HG03159 (cell line): ENCODE measurements at regions not wholly inside any gene's neighbourhood (a gene's known extent, or its start where the extent isn't known, plus 50 kb on each side); places are given as distances from the start of the nearest gene placed in this dataset.

Experiments
- ATAC-seq: cut with Tn5 transposase; IDR thresholded peaks from one replicate; pipeline ENCODE4 v1.9.1; 2021; ENCODE audit warnings: mild to moderate bottlenecking, moderate library complexity; ENCODE audit not compliant: unreplicated experiment

GRCh38 chr1:70874818-70875217, 172.8 kb downstream of the PTGER3 start:
- no peak for ATAC-seq

DNA sequence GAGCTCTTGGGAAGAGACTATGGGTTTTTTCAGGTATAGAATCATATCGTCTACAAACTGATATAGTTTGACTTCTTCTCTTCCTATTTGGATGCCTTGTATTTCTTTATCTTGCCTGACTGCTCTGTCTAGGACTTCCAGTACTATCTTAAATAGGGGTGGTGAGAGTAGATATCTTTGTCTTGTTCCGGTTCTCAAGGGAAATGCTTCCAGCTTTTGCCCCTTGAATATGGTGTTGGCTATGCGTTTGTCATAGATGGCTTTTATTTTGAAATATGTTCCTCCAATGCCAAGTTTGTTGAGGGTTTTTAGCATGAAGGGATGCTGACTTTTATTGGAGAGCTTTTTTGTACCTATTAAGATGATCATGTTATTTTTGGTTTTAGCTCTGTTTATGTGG, 170.3 kb downstream of the PTGER3 start:
- ATAC-seq = no peak

- no peak for ATAC-seq
These were observed 159.7 kb downstream of the PTGER3 start for GRCh38 chr1:70887936-70888335.

DNA sequence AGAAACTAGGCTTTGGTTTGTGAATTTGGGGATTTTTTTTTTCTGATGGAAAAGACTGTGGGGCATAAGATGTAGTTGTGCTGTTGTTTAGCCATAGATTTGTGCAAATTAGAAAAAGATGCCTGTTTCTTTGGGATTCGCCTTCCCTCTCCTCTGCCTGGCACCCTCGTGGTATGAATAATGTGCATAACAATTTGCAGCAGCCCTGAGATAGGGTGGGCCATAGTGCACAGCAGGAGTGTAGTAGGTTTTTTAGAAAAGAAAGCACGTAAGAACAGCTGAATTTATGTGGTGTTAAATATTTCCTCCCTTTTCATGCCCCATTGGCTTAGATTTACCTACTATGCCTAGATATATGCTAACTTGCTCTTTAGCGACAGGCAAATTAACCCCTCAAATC, 158.9 kb downstream of the PTGER3 start:
- ATAC-seq = no peak

DNA sequence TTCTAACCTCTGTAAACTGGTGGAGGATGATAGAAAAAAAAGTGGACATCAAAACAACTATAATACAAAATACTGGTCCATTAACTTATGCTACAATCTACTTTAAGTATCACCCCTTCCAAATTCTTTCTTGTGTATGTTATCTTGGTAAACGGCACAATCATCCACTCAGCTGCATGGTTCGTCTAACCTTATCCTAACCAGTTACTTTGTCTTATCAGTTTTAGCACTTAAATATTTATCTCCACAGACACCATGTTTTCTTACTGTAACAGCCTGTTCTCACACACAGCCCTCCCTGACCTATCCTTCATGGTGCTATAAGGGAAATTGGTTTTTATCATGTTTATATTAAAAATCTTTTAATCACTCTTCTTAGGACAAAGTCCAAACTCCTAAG, 157.2 kb downstream of the PTGER3 start:
- ATAC-seq = no peak

DNA sequence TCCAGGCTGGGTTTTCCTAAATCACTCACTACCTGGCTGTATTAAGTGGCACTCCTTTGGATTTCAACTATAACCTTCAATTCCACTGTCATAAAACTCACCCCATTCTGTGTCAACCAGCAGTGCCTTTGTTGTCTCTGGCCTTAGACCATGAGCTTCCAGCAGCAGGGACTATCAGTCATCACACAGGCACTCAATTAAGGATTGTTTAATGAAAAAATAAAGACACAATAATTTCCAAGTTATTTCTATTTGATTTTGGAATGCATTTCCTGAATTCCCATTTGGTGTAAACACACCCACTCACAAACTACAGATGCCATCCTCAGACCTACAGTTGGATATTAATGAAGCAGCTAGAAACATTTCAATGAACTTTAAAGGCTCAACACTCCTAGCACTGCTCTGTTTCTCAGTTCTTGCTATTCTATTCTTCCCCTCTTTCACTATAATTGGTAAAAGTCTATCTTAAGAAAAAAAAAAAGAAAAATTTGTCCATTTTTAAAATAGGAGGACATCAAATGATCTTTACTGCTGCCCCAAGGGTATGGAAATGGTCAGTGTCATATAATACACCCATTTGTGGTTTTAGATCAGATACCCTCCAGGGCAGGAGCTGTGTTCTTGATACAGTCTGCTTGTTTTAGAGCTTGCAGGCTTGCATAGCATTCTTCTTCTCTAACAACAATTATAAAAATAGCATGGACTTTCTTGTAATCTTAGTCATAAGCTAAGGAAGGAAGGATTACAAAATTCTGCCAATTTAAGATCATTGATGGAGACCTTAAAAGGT, 156.4 kb downstream of the PTGER3 start:
- ATAC-seq = no peak

DNA sequence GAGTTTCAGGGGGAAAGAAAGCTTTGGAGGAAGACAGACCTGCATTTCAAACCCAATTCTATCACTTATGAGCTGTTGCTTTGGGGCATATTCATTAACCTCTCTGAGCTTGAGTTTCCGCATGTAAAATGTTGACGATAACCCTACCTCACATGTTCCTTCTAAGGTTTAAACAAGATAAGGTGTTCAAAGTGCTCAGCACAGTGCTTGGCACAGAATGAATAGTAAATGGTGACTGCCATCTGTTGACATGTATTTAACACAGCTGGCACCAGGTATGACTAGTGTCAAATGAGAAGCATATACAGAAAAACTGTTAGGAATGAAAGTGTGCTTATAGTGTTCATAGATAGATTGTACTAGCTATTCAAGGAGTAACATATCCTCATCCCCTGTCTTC, 155.5 kb downstream of the PTGER3 start:
- no peak for ATAC-seq

DNA sequence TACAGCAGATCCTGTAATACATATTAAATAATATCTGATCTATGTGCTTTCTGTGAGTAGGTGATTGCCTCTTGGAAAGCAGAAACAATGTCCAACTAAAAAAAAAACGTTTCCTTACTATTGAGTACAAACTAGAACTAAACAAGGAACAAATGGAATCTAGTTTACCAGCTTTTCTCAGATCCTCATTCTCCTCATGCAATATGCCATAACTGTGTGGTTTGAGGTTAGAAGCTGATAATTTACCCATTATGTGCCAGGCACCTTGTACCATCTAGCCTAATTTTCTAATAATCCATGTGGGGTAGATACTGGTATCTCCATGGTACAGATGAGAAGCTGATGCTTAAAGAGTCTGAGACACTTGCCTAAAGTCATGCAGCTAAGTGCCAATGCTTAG, 154.7 kb downstream of the PTGER3 start:
- ATAC-seq = no peak

DNA sequence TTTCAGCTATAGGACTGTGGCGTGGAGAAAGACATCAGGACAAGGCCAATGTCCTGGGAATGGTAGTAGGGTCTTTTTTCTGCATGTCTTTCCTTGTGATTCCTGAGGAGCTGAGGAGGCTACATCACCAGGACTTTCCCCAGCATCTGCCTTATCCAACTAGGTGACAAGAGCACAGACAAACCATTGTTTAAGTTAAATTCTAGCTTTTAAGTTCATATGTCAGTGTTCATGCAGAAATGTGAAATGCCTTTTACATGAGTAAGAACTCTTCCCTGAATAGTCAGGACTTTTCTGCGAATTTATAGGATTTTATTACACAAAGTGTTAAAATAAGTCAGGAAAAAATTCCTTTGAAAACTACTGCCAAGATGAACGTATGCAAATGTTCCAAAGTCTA, 154.2 kb downstream of the PTGER3 start:
- no peak for ATAC-seq

DNA sequence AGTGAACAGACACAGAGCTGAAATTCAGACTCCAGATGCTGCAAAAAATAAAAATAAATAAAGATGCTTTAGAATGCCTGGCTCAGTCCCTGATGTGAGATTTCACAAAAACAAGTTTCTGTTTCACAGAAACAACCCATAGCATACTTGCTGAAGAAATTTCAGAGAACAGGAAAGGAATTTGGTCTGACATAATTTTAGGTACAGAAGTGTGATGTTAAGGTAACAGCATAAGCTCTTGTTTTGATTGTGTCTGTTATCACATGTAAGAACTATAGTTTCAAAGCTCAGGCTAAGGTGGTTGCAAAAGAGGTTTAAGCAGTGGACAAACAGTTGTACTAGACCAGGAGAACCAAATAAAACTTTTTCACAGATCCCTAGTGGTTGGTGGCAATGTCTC, 152.1 kb downstream of the PTGER3 start:
- ATAC-seq = no peak

GRCh38 chr1:70896224-70896623, 151.4 kb downstream of the PTGER3 start:
- no peak for ATAC-seq

- no peak for ATAC-seq
These were observed 150.3 kb downstream of the PTGER3 start for GRCh38 chr1:70897273-70897672.

- ATAC-seq = no peak
These were observed 147.9 kb downstream of the PTGER3 start for GRCh38 chr1:70899735-70900134.

DNA sequence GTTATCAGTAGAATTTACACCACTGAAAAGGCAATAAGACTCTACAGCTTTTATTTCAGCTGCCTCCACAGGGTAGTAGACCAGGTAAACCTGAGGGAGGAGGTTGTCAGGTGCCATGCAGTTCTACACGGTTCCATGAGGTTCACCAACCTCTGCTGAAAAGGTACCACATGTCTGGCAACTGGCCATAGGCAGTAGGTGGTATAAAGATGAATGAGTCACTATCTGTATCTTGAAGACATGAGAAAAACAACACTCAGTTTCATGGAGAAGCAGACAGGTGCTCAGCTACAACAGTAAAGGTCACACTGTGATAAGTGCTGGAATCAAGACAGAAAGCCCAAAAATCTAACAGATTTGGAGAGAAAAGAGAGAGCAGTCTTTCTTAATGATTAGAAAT, 145.4 kb downstream of the PTGER3 start:
- no peak for ATAC-seq

DNA sequence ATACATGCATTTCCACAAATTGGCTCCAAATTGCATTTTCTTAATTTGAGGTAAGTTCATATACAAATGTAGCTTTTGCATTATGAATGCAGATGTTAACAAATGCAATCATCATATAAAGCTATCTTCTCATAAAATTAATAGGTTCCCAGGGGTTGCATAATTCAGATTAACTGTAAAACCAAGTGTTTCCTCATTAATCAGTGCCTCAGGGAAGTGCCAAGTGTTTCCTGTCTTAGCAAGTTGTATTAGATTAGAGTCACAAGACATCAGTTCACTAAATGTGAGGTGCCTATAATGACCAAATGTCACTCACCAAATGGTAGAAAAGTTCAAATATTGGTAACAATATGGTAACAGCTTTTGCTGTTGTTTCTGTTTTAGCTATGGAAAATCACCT, 140.8 kb downstream of the PTGER3 start:
- ATAC-seq = no peak

GRCh38 chr1:70907563-70908310, 139.9 kb downstream of the PTGER3 start:
- ATAC-seq = no peak

DNA sequence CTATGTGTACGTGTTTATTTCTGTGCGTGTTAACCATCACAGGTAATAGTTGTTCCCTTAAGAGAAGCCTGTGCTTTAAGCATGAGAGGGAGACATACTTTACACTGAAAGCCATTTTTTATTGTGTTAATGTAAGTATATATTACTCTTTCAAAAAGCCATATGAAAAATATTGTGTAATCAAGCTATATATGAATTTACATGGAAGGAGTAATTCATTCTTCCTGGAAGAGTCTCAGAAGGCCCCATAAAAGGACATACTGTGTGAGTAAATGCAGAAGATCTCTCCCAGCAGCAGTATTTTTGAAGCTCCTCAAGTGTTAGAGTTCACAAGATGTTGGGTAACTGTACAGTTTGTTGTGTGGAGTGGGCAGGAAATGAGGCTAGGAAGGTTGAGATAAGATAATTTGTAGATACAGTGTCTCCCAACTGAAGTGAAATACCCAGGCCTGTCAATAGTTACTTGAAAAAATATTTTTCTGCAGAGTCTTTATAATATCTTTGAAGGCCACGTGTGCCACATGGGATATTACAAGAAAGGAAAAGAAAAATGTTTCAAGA, 138.3 kb downstream of the PTGER3 start:
- no peak for ATAC-seq

DNA sequence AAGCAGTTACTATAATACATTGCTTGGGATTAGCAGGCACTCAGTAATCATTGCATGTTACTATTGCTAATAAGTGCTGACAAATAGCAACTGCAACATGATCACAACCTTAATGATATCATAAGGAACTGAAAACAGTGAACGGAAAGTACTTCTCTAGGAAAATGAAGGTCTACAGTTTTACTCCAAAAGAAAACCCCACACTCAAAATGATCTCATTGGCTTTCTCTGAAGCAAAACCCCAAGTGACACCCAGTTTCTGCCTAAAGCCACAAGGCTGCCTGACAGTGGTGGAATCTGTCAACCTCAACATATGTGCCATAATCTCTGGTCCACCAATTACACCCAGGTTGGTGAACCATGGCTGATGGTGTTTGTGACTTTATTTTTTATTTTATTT, 137.6 kb downstream of the PTGER3 start:
- peak; percentile 84 for ATAC-seq

DNA sequence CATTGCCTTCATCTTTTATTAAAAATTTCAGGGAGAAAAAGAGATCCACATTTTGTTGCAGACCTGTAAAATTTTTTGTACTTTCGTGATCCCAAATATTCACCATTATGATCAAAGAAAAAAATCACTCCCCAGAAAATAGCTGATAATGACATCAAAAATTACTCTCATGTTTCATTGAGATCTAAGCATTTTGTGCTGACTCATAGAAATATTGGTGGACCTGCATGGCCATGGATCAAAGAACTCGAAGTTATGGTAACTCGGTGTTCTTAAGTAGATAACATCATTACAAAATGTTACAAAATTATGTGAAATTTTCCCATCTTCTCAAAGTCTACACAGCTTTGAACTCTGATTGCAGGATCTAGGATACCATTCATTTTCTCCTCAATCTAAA, 135.8 kb downstream of the PTGER3 start:
- ATAC-seq = no peak

DNA sequence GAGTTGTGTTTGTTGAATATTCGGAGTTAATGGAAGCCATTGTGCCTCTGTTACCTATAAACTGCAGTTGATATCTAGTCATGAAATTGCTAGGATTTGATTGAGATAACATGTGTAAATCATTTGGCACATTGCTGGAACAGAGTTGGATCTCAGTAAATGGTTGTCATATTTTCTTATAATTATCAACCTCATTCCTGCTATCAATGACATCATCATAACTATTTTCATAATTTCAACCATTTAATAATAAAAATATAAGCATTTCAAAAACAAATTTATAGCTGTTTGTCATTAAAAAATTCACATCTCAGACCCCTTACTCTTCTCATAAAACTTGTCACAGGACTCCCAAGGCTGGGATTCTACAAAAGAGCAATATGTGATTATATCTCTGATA, 133.4 kb downstream of the PTGER3 start:
- no peak for ATAC-seq

- no peak for ATAC-seq
These were observed 132.2 kb downstream of the PTGER3 start for GRCh38 chr1:70915258-70916033.
